GM19328 (cell line): ENCODE measurements at regions not wholly inside any gene's neighbourhood (a gene's known extent, or its start where the extent isn't known, plus 50 kb on each side); places are given as distances from the start of the nearest gene placed in this dataset.
"Not testable (repeated sequence)": the region's sequence is repeated elsewhere in the genome, so short reads cannot be mapped to it uniquely, and the experiment has no call there.

Experiments
- ATAC-seq: cut with Tn5 transposase; IDR thresholded peaks from one replicate; pipeline ENCODE4 v1.9.1; 2021; ENCODE audit warnings: mild to moderate bottlenecking, moderate library complexity; ENCODE audit not compliant: unreplicated experiment

GRCh38 chr6:145118224-145118623, 617.1 kb downstream of the EPM2A start:
- ATAC-seq, result no peak

GRCh38 chr6:145119081-145119480, 616.2 kb downstream of the EPM2A start:
- ATAC-seq, result no peak

DNA sequence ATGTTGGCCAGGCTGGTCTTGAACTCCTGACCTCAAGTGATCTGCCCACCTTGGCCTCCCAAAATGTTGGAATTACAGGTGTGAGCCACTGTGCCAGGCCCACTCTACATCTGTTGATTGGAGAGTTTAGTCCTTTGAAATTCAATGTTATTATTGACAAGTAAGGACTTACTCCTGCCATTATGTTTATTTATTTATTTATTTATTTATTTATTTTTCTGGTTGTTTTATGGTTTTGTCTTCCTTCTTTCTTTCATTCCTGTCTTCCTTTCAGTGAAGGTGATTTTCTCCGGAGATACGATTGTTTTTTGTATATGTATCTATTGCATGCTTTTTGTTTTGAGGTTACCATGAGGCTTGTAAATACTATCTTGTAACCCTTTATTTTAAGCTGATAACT, 602.6 kb downstream of the EPM2A start:
- no peak for ATAC-seq

GRCh38 chr6:145135702-145136101, 599.6 kb downstream of the EPM2A start:
- no peak for ATAC-seq

GRCh38 chr6:145137425-145137824, 597.9 kb downstream of the EPM2A start:
- ATAC-seq, result no peak

DNA sequence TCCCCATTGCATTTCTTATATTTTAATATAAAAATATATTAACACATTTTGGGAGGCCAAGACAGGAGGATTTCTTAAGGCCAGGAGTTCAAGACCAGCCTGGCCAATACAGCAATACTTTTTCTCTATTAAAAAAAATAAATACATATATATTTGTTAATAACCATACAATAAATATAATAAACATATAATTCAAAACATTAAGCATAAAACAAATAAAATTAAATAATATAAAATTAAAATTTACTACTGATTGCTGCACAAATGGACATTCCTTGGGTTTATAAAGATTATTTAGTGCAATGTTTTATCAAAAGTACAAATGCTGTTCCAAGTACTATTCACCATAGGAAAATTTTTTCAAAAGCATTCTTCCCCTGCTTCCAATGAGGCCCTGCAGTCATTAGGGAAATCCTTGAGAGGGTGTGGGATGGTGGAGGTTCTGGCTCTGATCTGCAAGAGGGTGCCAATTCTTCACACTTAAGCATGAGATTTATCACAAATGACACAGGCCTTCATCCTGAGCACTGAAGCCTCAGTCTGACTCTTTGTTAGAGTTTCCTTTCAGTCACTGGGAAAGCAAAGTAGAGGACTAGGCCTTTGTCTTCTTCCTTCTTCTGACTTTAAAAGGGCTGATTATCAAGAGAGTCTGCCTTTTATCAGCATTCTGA, 596.7 kb downstream of the EPM2A start:
- no peak for ATAC-seq

GRCh38 chr6:145139140-145139850, 596.0 kb downstream of the EPM2A start:
- no peak for ATAC-seq

GRCh38 chr6:145139895-145140294, 595.4 kb downstream of the EPM2A start:
- no peak for ATAC-seq

- no peak for ATAC-seq
These were observed 593.7 kb downstream of the EPM2A start for GRCh38 chr6:145141572-145141971.

DNA sequence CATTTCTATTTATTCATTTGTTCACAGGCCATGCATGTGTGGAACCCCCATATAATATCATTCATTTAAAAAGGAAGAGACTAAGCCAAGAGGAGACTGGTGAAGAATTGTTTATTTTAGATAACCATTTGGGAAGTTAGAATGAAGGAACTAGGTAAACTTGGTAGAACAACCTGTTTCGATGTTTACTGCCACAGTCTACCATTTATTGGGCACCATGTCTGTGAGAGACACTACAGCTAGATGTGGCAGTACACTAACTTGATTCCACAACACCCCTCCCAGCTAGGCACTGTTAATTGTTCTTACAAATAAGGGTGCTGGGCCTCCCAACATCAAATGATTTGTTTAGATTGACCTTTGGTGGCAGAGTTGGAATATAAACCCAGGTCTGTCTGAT, 592.4 kb downstream of the EPM2A start:
- ATAC-seq, result no peak

GRCh38 chr6:145143379-145143778, 591.9 kb downstream of the EPM2A start:
- ATAC-seq, result no peak

GRCh38 chr6:145147559-145147958, 587.8 kb downstream of the EPM2A start:
- ATAC-seq, result no peak

- no peak for ATAC-seq
These were observed 587.2 kb downstream of the EPM2A start for GRCh38 chr6:145147981-145148749.

- no peak for ATAC-seq
These were observed 586.5 kb downstream of the EPM2A start for GRCh38 chr6:145148776-145149175.

- ATAC-seq, result no peak
These were observed 583.7 kb downstream of the EPM2A start for GRCh38 chr6:145151624-145152023.

GRCh38 chr6:145153495-145153894, 581.8 kb downstream of the EPM2A start:
- ATAC-seq, result no peak

GRCh38 chr6:145155411-145155810, 579.9 kb downstream of the EPM2A start:
- ATAC-seq, result no peak

DNA sequence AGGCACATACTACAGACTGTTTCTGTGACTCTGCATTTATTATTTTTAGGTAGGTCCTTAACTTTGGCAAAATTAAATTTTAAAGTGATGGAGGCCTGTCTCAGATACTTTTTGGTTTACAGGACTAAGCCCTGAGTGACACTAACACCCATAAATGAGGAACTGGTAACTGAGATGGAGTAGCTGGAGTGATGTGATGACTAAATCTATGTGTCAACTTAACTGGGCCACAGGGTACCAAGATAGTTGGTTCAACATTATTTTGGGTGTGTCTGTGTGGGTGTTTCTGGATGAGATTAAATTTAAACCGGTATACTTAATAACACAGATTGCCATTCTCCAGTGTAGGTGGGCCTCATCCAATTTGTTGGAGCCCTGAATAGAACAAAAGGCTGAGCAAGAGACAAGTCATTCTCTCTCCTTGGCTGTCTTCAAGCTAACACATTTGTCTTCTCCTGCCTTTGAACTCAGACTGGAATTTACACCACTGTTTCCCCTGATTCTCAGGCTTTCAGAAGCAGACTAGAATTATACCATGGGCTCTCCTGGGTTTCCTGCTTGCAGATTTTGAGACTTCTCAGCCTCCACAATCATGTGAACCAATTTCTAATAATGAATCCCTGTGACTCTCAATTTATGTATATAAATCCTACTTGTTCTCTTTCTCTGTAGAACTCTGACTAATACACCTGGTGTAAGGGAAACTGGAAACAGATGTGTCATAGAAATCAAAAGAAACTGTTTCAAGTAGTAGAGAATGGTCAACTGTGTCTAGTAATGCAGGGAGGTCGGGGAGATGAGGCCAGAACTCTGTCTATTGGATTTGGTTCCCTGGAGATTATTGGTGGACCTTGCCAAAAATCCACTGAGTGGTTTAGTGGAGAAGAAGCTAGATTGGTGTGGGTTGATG, 579.2 kb downstream of the EPM2A start:
- ATAC-seq, result no peak

- ATAC-seq, result not testable (repeated sequence)
These were observed 576.7 kb downstream of the EPM2A start for GRCh38 chr6:145158636-145159035.

DNA sequence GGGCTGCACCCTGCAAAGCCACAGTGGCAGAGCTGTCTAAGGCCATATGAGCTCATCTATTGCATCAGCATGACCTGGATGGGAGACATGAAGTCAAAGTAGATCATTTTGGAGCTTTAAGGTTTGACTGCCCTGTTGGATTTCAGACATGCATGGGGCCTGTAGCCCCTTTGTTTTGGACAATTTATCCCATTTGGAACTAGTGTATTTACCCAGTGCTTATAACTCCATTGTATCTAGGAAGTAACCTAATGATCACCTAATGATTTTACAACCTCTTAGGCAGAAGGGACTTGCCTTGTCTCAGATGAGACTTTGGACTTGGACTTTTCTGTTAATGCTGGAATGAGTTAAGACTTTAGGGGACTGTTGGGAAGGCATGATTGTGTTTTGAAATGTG, 575.4 kb downstream of the EPM2A start:
- no peak for ATAC-seq

DNA sequence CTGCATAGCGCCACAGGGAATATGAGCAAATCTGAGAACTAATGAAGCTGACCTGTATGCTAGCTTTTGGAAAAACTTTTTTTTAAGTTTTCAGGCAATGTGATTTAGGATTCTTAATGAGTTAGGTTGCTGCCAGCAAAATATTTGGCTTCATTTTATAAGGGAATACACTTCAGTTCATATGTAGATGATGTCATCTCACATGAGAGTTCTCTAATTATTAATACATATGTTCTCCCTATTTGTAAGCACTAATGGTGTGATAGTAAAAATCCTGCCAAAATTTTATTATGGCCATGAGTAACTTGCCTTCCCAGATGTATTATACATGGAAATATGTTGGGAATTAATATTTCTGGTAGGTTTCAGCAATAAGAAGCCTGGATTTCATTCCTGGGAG, 573.8 kb downstream of the EPM2A start:
- no peak for ATAC-seq
